ENCODE measurements at regions not wholly inside any gene's neighbourhood (a gene's known extent, or its start where the extent isn't known, plus 50 kb on each side); places are given as distances from the start of the nearest gene placed in this dataset.

DNA sequence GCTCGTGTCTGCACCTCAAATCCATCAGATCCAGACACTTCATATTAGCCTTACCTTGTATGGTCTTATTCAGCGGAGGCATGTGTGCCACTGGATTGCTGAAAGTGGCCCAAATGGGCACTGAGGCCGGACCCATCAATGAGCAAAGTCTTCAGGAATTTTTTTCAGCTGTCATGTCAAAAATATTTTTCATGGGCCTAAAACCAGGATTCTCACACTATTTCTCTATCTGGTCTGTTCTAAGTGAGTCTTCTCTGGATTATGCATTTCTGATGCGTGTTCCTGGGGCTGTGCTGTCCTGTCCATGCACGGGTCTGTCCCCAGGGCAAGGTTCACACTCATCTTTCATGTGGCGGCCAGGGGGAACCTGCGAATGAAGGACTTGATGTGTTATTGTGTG lies 94.6 kb downstream of the KCNA5 start:
- ChIA-PET CTCF (no interaction called here), POLR2A (no interaction called here)
- TF ChIP-seq, protein P1, sequence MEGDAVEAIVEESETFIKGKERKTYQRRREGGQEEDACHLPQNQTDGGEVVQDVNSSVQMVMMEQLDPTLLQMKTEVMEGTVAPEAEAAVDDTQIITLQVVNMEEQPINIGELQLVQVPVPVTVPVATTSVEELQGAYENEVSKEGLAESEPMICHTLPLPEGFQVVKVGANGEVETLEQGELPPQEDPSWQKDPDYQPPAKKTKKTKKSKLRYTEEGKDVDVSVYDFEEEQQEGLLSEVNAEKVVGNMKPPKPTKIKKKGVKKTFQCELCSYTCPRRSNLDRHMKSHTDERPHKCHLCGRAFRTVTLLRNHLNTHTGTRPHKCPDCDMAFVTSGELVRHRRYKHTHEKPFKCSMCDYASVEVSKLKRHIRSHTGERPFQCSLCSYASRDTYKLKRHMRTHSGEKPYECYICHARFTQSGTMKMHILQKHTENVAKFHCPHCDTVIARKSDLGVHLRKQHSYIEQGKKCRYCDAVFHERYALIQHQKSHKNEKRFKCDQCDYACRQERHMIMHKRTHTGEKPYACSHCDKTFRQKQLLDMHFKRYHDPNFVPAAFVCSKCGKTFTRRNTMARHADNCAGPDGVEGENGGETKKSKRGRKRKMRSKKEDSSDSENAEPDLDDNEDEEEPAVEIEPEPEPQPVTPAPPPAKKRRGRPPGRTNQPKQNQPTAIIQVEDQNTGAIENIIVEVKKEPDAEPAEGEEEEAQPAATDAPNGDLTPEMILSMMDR (IDR thresholded peaks at IDR 0.05), result no peak
- H3K27ac ChIP-seq (ENCODE audit: low read depth in 1 of 2, low read length in 2 of 2), result no peak overlapping the region
- no peak overlapping the region for H3K27ac Mint-ChIP-seq
- H3K4me3 Mint-ChIP-seq, result no peak overlapping the region
- H3K36me3 Mint-ChIP-seq (ENCODE audit: low read depth), result no peaks in the 10 kb centered on the region
- intact Hi-C loops (cut with DNase I, micrococcal nuclease), result no loop called here
- H3K4me1 ChIP-seq (ENCODE audit: insufficient read depth, low read length), result no peaks in the 10 kb centered on the region
- no peaks in the 10 kb centered on the region for H3K4me1 Mint-ChIP-seq (ENCODE audit: low read depth)
- H3K27me3 ChIP-seq (ENCODE audit: control insufficient read depth in 1 of 2, insufficient read depth in 2 of 2, low read length in 2 of 2), result peaks cover 4 to 7% of the 10 kb centered on the region in 2 experiments
- no peaks in the 10 kb centered on the region for H3K36me3 ChIP-seq (ENCODE audit: insufficient read depth, low read length)
- H3K27me3 Mint-ChIP-seq, result peaks cover 36% of the 10 kb centered on the region
- DNase-seq (no peak), ATAC-seq (ENCODE audit: poor library complexity) (no peak)
- no peak overlapping the region for H3K4me3 ChIP-seq (ENCODE audit: low read length)
- no peaks in the 10 kb centered on the region for H3K9me3 Mint-ChIP-seq
- peaks cover 0 to 3% of the 10 kb centered on the region in 2 experiments for H3K9me3 ChIP-seq (ENCODE audit: control insufficient read depth in 1 of 2, insufficient read depth in 1 of 2, low read length in 2 of 2)

DNA sequence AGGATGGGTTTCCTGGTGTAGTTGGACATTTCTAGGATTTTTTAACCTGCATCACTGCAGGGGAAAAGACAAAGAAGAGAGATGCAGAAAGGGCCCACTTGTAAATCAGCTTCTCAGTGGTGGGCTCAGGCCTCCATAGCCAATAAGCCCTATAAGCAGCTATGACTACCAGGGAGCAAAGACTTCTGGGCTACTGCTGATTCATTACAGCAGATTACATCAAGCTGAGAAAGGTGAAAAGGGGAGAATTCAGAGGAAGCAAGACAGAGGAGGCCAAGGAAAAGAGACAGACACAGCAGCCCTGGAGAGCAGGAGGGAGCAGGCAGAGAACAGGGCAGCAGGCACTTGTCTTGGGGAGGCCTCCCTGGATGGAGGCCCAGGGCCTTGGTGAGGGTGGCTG lies 95.2 kb downstream of the KCNA5 start:
- TF ChIP-seq, protein P1 (IDR thresholded peaks at IDR 0.05), result no peak
- Mint-ChIP-seq H3K36me3 (ENCODE audit: low read depth) (no peaks in the 10 kb centered on the region), H3K27ac (no peak overlapping the region), H3K9me3 (no peaks in the 10 kb centered on the region), H3K4me1 (ENCODE audit: low read depth) (no peaks in the 10 kb centered on the region), H3K4me3 (no peak overlapping the region), H3K27me3 (peaks cover 31% of the 10 kb centered on the region)
- Histone ChIP-seq H3K36me3 (ENCODE audit: insufficient read depth, low read length) (no peaks in the 10 kb centered on the region), H3K27me3 (ENCODE audit: control insufficient read depth in 1 of 2, insufficient read depth in 2 of 2, low read length in 2 of 2) (peaks cover 3 to 7% of the 10 kb centered on the region in 2 experiments), H3K4me3 (ENCODE audit: low read length) (no peak overlapping the region), H3K27ac (ENCODE audit: low read depth in 1 of 2, low read length in 2 of 2) (no peak overlapping the region), H3K4me1 (ENCODE audit: insufficient read depth, low read length) (no peaks in the 10 kb centered on the region), H3K9me3 (ENCODE audit: control insufficient read depth in 1 of 2, insufficient read depth in 1 of 2, low read length in 2 of 2) (peaks cover 0 to 3% of the 10 kb centered on the region in 2 experiments)
- POLR2A ChIA-PET, result no interaction called here
- intact Hi-C loops (cut with DNase I, micrococcal nuclease), result no loop called here
- CTCF ChIA-PET, result no interaction called here
- ATAC-seq (ENCODE audit: poor library complexity) (no peak), DNase-seq (no peak)

DNA sequence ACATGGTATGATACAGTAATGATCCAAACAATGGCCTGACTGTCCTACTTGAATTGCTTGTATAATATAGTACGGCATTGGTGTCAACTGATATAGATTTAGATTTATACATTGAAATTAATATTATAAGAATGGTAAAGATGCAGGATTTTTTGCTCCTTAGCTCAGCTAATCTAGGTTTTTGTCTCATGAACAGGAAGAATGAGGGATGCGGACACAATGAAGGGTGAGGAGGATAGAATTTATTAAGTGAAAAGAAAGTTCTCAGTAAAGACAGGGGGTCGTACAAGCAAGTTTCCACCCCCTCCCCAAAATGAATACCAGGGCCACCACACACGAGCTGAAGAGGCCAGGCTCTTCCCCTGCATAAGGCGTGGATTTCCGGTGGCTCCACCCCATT lies 96.1 kb downstream of the KCNA5 start:
- CTCF ChIA-PET, result no interaction called here
- no peaks in the 10 kb centered on the region for H3K4me1 ChIP-seq (ENCODE audit: insufficient read depth, low read length)

More for the DNA sequence above, 96.1 kb downstream of the KCNA5 start:
- Mint-ChIP-seq H3K4me3 (no peak overlapping the region), H3K36me3 (ENCODE audit: low read depth) (no peaks in the 10 kb centered on the region), H3K27me3 (peaks cover 30% of the 10 kb centered on the region), H3K27ac (no peak overlapping the region), H3K4me1 (ENCODE audit: low read depth) (no peaks in the 10 kb centered on the region), H3K9me3 (no peaks in the 10 kb centered on the region)
- H3K27ac ChIP-seq (ENCODE audit: low read depth in 1 of 2, low read length in 2 of 2), result no peak overlapping the region
- H3K36me3 ChIP-seq (ENCODE audit: insufficient read depth, low read length), result no peaks in the 10 kb centered on the region
- ATAC-seq (ENCODE audit: poor library complexity) (no peak), DNase-seq (no peak)
- intact Hi-C loops (cut with DNase I, micrococcal nuclease), result no loop called here
- H3K4me3 ChIP-seq (ENCODE audit: low read length), result no peak overlapping the region
- H3K9me3 ChIP-seq (ENCODE audit: control insufficient read depth in 1 of 2, insufficient read depth in 1 of 2, low read length in 2 of 2), result peaks cover 0 to 3% of the 10 kb centered on the region in 2 experiments
- TF ChIP-seq, protein P1 (IDR thresholded peaks at IDR 0.05), result no peak
- POLR2A ChIA-PET, result no interaction called here
- H3K27me3 ChIP-seq (ENCODE audit: control insufficient read depth in 1 of 2, insufficient read depth in 2 of 2, low read length in 2 of 2), result peaks cover 0 to 7% of the 10 kb centered on the region in 2 experiments

Data from CD4-positive, alpha-beta T cell (primary cell).